ENCODE measurements at regions not wholly inside any gene's neighbourhood (a gene's known extent, or its start where the extent isn't known, plus 50 kb on each side); places are given as distances from the start of the nearest gene placed in this dataset.
"Not testable (repeated sequence)": the region's sequence is repeated elsewhere in the genome, so short reads cannot be mapped to it uniquely, and the experiment has no call there.

- DNase-seq = no peak
Measured at GRCh38 chr9:95784318-95784717, 91.2 kb upstream of the ERCC6L2 start.

- DNase-seq = no peak
Measured at GRCh38 chr9:95783426-95783975, 92.0 kb upstream of the ERCC6L2 start.

GRCh38 chr9:95780751-95781150 is 94.7 kb upstream of the ERCC6L2 start:
- DNase-seq = no peak

GRCh38 chr9:95780121-95780520 is 95.4 kb upstream of the ERCC6L2 start:
- DNase-seq = no peak

GRCh38 chr9:95779597-95779996 is 95.9 kb upstream of the ERCC6L2 start:
- not testable (repeated sequence) for DNase-seq

- no peak for DNase-seq
Measured at GRCh38 chr9:95778957-95779356, 96.5 kb upstream of the ERCC6L2 start.

- no peak for DNase-seq
Measured at GRCh38 chr9:95777136-95777535, 98.4 kb upstream of the ERCC6L2 start.

GRCh38 chr9:95776176-95776575 is 99.3 kb upstream of the ERCC6L2 start:
- no peak for DNase-seq

GRCh38 chr9:95775191-95775590 is 100.3 kb upstream of the ERCC6L2 start:
- no peak for DNase-seq

- no peak for DNase-seq
Measured at GRCh38 chr9:95773053-95773418, 102.5 kb upstream of the ERCC6L2 start.

GRCh38 chr9:95772320-95773052 is 103.0 kb upstream of the ERCC6L2 start:
- no peak for DNase-seq

- DNase-seq = no peak
Measured at GRCh38 chr9:95771556-95772246, 103.8 kb upstream of the ERCC6L2 start.

GRCh38 chr9:95770653-95771131 is 104.8 kb upstream of the ERCC6L2 start:
- no peak for DNase-seq

- no peak for DNase-seq
Measured at GRCh38 chr9:95769909-95770433, 105.5 kb upstream of the ERCC6L2 start.

GRCh38 chr9:95769473-95769872 is 106.0 kb upstream of the ERCC6L2 start:
- no peak for DNase-seq

GRCh38 chr9:95766906-95767305 is 108.6 kb upstream of the ERCC6L2 start:
- no peak for DNase-seq

- no peak for DNase-seq
Measured at GRCh38 chr9:95764533-95765319, 110.8 kb upstream of the ERCC6L2 start.

GRCh38 chr9:95763983-95764382 is 111.5 kb upstream of the ERCC6L2 start:
- DNase-seq = no peak

GRCh38 chr9:95763006-95763405 is 112.5 kb upstream of the ERCC6L2 start:
- no peak for DNase-seq

GRCh38 chr9:95762322-95762721 is 113.2 kb upstream of the ERCC6L2 start:
- no peak for DNase-seq

GRCh38 chr9:95760791-95761190 is 114.7 kb upstream of the ERCC6L2 start:
- no peak for DNase-seq

- DNase-seq = no peak
Measured at GRCh38 chr9:95757439-95757838, 118.1 kb upstream of the ERCC6L2 start.

GRCh38 chr9:95756986-95757385 is 118.5 kb upstream of the ERCC6L2 start:
- DNase-seq = no peak
